Bronchial epithelial cell (primary cell): ENCODE measurements at regions not wholly inside any gene's neighbourhood (a gene's known extent, or its start where the extent isn't known, plus 50 kb on each side); places are given as distances from the start of the nearest gene placed in this dataset.

Source experiments
- DNase-seq: peaks from one replicate; pipeline ENCODE4 v3.0.0-alpha.2; 2010; ENCODE audit warnings: low read depth
- FAIRE-seq: peaks from 2 replicates; lab custom pipeline; 2011; peaks lifted over from hg19 to GRCh38; lab: Jason Lieb, UNC
- H3K27me3 ChIP-seq: 2 replicates; pipeline ENCODE4 v1.5.1; 2011; ENCODE audit warnings: low read length; ENCODE audit not compliant: control insufficient read depth, insufficient read depth
- H3K36me3 ChIP-seq: 2 replicates; pipeline ENCODE4 v1.5.1; 2011; ENCODE audit warnings: low read length; ENCODE audit not compliant: control insufficient read depth, insufficient read depth
- H3K4me3 ChIP-seq: 2 replicates; pipeline ENCODE4 v1.5.1; 2011; ENCODE audit warnings: mild to moderate bottlenecking, low read depth, low read length, control low read depth
- TF ChIP-seq, protein P1 (sequence below): IDR thresholded peaks from 2 replicates; pipeline ENCODE4 v1.5.1; 2011; ENCODE audit warnings: mild to moderate bottlenecking, moderate library complexity, low read length, control low read depth, inconsistent platforms; ENCODE audit not compliant: insufficient read depth, severe bottlenecking

DNA sequence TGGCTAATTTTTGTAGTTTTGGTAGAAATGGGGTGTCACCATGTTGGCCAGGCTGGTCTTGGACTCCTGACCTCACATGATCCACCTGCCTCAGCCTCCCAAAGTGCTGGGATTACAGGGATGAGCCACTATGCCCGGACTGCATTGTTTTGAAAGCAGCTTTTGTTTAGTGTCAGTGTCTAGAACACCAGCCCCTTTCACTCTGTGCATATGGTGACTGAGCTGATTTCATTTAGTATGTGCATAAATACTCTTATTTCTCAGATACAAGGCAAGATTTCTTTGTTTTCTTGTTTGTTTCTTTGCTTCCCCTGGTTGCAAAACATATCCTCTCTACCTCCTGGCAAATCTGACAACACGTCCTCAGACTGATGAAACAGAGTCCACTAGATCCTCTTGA, 152.8 kb upstream of the CHD6 start:
- DNase-seq (no peak), FAIRE-seq (no peak)
- H3K4me3 ChIP-seq = no peak overlapping the region
- TF ChIP-seq, protein P1, sequence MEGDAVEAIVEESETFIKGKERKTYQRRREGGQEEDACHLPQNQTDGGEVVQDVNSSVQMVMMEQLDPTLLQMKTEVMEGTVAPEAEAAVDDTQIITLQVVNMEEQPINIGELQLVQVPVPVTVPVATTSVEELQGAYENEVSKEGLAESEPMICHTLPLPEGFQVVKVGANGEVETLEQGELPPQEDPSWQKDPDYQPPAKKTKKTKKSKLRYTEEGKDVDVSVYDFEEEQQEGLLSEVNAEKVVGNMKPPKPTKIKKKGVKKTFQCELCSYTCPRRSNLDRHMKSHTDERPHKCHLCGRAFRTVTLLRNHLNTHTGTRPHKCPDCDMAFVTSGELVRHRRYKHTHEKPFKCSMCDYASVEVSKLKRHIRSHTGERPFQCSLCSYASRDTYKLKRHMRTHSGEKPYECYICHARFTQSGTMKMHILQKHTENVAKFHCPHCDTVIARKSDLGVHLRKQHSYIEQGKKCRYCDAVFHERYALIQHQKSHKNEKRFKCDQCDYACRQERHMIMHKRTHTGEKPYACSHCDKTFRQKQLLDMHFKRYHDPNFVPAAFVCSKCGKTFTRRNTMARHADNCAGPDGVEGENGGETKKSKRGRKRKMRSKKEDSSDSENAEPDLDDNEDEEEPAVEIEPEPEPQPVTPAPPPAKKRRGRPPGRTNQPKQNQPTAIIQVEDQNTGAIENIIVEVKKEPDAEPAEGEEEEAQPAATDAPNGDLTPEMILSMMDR = no peak
- H3K36me3 ChIP-seq = no peaks in the 10 kb centered on the region
- H3K27me3 ChIP-seq = no peaks in the 10 kb centered on the region

DNA sequence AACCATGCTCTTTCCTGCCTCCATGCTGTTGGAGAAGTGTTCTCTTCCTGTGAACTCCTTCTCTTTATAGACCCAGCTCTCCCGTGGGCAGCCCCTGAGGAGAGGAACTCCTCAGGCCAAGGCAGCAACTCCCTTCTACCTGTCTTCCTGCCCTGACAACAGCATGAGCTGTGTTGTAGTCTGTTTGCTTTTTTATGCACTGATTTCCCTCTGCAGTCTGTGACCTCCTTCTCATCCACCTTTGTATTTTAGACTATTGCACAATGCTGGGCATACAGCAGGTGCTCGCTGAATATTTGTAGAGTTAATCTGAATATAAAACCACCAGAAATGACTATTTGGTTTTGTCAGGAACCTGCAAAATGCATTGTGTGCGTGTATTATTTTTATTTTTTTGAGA, 152.2 kb upstream of the CHD6 start:
- FAIRE-seq = no peak
- Histone ChIP-seq H3K27me3 (no peaks in the 10 kb centered on the region), H3K4me3 (no peak overlapping the region), H3K36me3 (no peaks in the 10 kb centered on the region)
- no peak for DNase-seq
- TF ChIP-seq, protein P1 = no peak

DNA sequence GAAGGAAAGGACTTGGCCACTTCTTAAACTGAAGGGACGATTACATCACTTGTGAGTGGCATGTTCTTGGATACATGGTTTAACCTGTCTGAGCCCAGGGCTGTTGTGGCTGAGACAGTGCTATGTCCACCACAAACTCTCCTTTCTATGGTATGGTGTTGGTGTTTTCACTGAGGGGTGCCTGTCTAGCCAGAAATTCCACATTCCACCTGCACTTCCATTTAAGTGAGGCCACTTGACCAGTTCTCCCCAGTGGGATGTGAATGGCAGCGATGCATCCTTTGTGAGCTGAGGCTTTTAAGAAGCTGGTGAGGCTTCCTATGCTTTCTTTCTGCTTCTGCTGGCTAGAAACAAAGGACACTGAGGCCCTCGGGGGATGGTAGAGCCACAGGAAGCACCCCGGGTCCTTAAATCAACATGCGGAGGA, 151.4 kb upstream of the CHD6 start:
- no peaks in the 10 kb centered on the region for H3K36me3 ChIP-seq
- TF ChIP-seq, protein P1 = no peak
- H3K27me3 ChIP-seq = no peaks in the 10 kb centered on the region
- DNase-seq (no peak), FAIRE-seq (no peak)
- H3K4me3 ChIP-seq = no peak overlapping the region

DNA sequence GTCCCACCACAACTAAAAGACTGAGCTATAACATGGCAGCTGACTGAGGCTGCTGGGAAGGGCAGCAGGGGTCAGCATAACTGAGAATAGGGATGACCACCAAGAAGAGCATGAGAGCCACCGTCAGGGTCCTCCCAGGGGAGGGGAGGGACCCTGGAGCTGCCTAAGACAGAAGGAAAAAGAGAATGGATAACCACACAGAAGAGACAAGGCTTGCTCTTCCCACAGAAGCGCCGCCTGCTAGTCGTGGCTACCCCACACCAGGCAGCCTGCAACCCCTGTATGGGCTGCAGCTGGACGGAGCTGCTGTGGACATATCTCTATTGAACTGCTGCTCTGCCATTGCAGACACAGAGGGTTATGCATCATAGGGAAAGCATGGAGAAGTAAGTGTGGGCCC, 132.0 kb upstream of the CHD6 start:
- Histone ChIP-seq H3K27me3 (no peaks in the 10 kb centered on the region), H3K4me3 (no peak overlapping the region), H3K36me3 (no peaks in the 10 kb centered on the region)
- DNase-seq (no peak), FAIRE-seq (no peak)
- TF ChIP-seq, protein P1 = no peak

DNA sequence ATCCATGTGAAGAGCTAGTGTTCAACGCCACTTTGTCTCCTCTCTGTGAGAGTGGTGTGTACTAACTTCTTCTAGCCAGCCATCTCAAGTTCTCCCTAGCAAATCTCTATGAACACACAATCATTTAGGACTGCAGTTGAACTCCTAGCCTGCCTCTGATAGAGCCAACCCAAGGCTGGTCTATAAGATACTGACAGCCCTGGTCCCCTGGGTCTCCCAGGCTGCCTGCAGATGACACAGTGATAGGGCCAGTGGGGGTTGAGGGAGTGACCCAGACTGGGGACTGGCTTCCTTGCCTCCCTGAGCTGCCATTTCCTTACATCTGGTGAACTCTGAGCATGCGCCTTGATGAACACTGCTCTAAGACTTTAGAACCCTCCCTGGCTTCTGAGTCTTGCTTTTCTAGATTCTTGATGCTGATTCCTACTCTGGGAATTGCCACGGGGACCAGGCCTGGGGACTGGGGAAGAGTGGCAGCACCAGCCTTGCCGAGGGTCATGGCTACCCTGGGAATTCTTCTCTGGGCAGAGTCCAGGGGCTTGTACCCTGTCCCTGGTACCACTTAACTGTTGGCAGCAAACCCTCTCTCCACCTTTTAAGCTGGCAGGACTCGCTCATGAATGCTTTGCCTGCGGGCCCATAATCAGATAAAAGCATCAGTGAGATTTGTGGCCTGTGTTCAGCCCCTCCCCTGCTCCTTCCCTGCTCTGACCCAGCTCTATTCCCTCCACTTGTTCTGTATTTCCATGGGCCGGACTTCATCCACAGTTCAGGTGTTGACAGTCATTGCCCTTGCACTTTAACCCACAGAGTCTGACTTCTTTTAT, 130.8 kb upstream of the CHD6 start:
- H3K36me3 ChIP-seq = no peaks in the 10 kb centered on the region
- DNase-seq = no peak
- FAIRE-seq = no peak
- TF ChIP-seq, protein P1 = no peak
- no peaks in the 10 kb centered on the region for H3K27me3 ChIP-seq
- no peak overlapping the region for H3K4me3 ChIP-seq
